ENCODE measurements at regions not wholly inside any gene's neighbourhood (a gene's known extent, or its start where the extent isn't known, plus 50 kb on each side); places are given as distances from the start of the nearest gene placed in this dataset.

- no peak for TF ChIP-seq CTCF (IDR thresholded peaks at IDR 0.05; ENCODE audit: control extremely low read depth, extremely low read depth)
- H3K27ac ChIP-seq (ENCODE audit: low read depth in 1 of 2, low read length in 1 of 2), result peak overlapping the region in 1 of 2 donors; percentile 47
- DNase-seq, result peak; percentile 59 to 86 (median 77)
- peaks cover 0 to 32% (median 0%) of the 10 kb centered on the region in 5 donors for H3K4me1 ChIP-seq (ENCODE audit: control insufficient read depth in 5 of 5, insufficient read depth in 5 of 5, low read length in 5 of 5)
- no peak for ATAC-seq (ENCODE audit: insufficient read depth, low FRiP score)
- no peaks in the 10 kb centered on the region for H3K36me3 ChIP-seq (ENCODE audit: control insufficient read depth in 4 of 4, insufficient read depth in 4 of 4, low read length in 4 of 4)
- no peak overlapping the region for H3K9ac ChIP-seq (ENCODE audit: insufficient read depth in 1 of 2, low read length in 2 of 2)
- H3K4me3 ChIP-seq, result no peak overlapping the region
- no peaks in the 10 kb centered on the region for H3K9me3 ChIP-seq (ENCODE audit: control insufficient read depth in 4 of 4, insufficient read depth in 3 of 4, low read length in 3 of 4)
- WGBS, 2 donors, result 47 to 70% methylated on average over 7 of the region's 7 CpGs
- H3K27me3 ChIP-seq (ENCODE audit: control insufficient read depth in 3 of 3, insufficient read depth in 3 of 3, low read length in 2 of 3), result no peaks in the 10 kb centered on the region
Observed at GRCh38 chr15:48059791-48060190, 61.0 kb upstream of the SLC24A5 start.

- Histone ChIP-seq H3K36me3 (ENCODE audit: control insufficient read depth in 4 of 4, insufficient read depth in 4 of 4, low read length in 4 of 4) (no peaks in the 10 kb centered on the region), H3K27me3 (ENCODE audit: control insufficient read depth in 3 of 3, insufficient read depth in 3 of 3, low read length in 2 of 3) (no peaks in the 10 kb centered on the region), H3K27ac (ENCODE audit: low read depth in 1 of 2, low read length in 1 of 2) (no peak overlapping the region), H3K9me3 (ENCODE audit: control insufficient read depth in 4 of 4, insufficient read depth in 3 of 4, low read length in 3 of 4) (no peaks in the 10 kb centered on the region), H3K4me3 (no peak overlapping the region), H3K9ac (ENCODE audit: insufficient read depth in 1 of 2, low read length in 2 of 2) (no peak overlapping the region), H3K4me1 (ENCODE audit: control insufficient read depth in 5 of 5, insufficient read depth in 5 of 5, low read length in 5 of 5) (peaks cover 0 to 34% (median 0%) of the 10 kb centered on the region in 5 donors)
- DNase-seq (peak in 1 of 3 donors; percentile 19), ATAC-seq (ENCODE audit: insufficient read depth, low FRiP score) (no peak)
- TF ChIP-seq CTCF (IDR thresholded peaks at IDR 0.05; ENCODE audit: control extremely low read depth, extremely low read depth), result no peak
- 75 to 91% methylated on average over 1 of the region's 1 CpG for WGBS, 2 donors
Observed at GRCh38 chr15:48060396-48060795, 60.4 kb upstream of the SLC24A5 start.

DNA sequence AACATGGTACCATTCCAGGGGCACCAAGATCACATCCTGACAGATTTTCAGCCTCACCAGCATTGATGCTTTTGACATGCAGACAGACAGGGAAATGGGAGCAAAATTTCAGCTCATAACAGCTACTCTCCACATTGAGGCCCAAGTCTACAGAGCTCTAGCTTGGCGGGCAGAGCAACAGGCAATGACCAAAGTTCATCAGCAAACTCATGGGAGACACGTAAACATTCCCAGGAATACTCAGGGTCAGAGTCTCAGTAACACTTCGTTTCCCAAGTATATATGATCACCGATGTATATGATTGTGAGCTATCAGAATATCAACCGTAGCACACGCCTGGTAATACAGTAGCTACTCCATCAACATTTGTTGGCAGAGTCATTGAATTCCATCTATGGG, 59.2 kb upstream of the SLC24A5 start:
- 88 to 96% methylated on average over 6 of the region's 6 CpGs for WGBS, 2 donors
- H3K9me3 ChIP-seq (ENCODE audit: control insufficient read depth in 4 of 4, insufficient read depth in 3 of 4, low read length in 3 of 4), result no peaks in the 10 kb centered on the region
- no peak for TF ChIP-seq CTCF (IDR thresholded peaks at IDR 0.05; ENCODE audit: control extremely low read depth, extremely low read depth)
- no peak overlapping the region for H3K4me3 ChIP-seq
- H3K27me3 ChIP-seq (ENCODE audit: control insufficient read depth in 3 of 3, insufficient read depth in 3 of 3, low read length in 2 of 3), result no peaks in the 10 kb centered on the region
- no peaks in the 10 kb centered on the region for H3K36me3 ChIP-seq (ENCODE audit: control insufficient read depth in 4 of 4, insufficient read depth in 4 of 4, low read length in 4 of 4)
- H3K9ac ChIP-seq (ENCODE audit: insufficient read depth in 1 of 2, low read length in 2 of 2), result no peak overlapping the region
- ATAC-seq (ENCODE audit: insufficient read depth, low FRiP score), result no peak
- H3K27ac ChIP-seq (ENCODE audit: low read depth in 1 of 2, low read length in 1 of 2), result no peak overlapping the region
- no peak for DNase-seq
- peaks cover 0 to 34% (median 0%) of the 10 kb centered on the region in 5 donors for H3K4me1 ChIP-seq (ENCODE audit: control insufficient read depth in 5 of 5, insufficient read depth in 5 of 5, low read length in 5 of 5)

Measured in lung (tissue), 11 donors.